ENCODE measurements at regions not wholly inside any gene's neighbourhood (a gene's known extent, or its start where the extent isn't known, plus 50 kb on each side); places are given as distances from the start of the nearest gene placed in this dataset.

DNA sequence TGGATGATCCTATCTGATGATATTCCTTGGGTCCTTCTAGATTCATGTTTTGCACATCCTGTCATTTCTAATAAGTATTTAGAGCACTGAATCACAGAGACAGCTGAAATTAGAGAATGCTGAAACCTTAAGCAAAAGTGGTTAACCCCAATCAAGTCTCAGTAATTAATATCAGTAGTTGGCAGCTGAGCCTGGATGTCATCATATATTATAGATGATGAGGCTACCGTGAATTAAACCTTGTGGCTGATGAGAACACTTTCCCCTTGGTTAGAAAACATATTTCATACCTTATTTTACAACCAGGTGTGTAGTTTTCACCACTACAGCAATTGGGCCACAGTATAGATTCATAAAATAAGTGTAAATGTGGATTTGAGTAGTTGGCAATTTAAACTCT, 499.0 kb downstream of the PDGFC start:
- no peak for TF ChIP-seq POLR2A (IDR thresholded peaks at IDR 0.05)
- TF ChIP-seq, protein P1, sequence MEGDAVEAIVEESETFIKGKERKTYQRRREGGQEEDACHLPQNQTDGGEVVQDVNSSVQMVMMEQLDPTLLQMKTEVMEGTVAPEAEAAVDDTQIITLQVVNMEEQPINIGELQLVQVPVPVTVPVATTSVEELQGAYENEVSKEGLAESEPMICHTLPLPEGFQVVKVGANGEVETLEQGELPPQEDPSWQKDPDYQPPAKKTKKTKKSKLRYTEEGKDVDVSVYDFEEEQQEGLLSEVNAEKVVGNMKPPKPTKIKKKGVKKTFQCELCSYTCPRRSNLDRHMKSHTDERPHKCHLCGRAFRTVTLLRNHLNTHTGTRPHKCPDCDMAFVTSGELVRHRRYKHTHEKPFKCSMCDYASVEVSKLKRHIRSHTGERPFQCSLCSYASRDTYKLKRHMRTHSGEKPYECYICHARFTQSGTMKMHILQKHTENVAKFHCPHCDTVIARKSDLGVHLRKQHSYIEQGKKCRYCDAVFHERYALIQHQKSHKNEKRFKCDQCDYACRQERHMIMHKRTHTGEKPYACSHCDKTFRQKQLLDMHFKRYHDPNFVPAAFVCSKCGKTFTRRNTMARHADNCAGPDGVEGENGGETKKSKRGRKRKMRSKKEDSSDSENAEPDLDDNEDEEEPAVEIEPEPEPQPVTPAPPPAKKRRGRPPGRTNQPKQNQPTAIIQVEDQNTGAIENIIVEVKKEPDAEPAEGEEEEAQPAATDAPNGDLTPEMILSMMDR (IDR thresholded peaks at IDR 0.05): no peak

All from prostate gland (tissue), 2 donors.